Adrenal gland (tissue), 5 donors: ENCODE measurements at regions not wholly inside any gene's neighbourhood (a gene's known extent, or its start where the extent isn't known, plus 50 kb on each side); places are given as distances from the start of the nearest gene placed in this dataset.

Source experiments
- POLR2A ChIP-seq, 2 donors: fragments of 450-650 bp; IDR thresholded peaks; one replicate each; pipeline ENCODE4 v1.6.1; 2017; ENCODE audit warnings: antibody characterized with exemption in 2 of 2, mild to moderate bottlenecking in 2 of 2, moderate library complexity in 1 of 2
- TF ChIP-seq, protein P1 (sequence below), 6 experiments: fragments of 450-650 bp in 4 of 6; fragments of 200-600 bp in 2 of 6; sonication (generic) in 1 of 6; IDR thresholded peaks; 1 replicate in 5 of 6; 2 replicates in 1 of 6; pipeline versions ENCODE4 v1.5.1 to v1.8.0; 2016 to 2021; ENCODE audit warnings: antibody characterized with exemption in 6 of 6, mild to moderate bottlenecking in 2 of 6, moderate library complexity in 1 of 6
- donor health status: DM: no; HTN: no; CAD: no.

DNA sequence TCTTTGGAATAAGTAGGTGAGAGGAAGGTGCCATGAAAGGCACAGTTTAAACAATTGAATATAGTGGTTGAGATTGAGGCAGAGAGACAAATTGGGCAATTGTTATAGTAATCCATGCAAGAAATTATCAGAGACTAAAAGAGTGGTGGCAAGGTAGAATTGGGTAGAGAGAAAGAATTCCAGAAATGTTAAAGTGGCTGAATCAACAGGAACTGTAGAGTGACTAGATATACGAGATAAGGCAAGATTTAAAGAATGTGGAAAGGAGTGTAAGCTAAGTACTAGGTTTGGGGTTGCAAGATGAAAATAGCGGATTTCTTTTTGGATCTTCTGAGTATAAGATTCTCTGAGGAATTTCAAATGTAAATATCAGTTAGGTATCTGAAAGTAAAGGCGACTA is 285.2 kb downstream of the DMRTA1 start:
- TF ChIP-seq, protein P1, sequence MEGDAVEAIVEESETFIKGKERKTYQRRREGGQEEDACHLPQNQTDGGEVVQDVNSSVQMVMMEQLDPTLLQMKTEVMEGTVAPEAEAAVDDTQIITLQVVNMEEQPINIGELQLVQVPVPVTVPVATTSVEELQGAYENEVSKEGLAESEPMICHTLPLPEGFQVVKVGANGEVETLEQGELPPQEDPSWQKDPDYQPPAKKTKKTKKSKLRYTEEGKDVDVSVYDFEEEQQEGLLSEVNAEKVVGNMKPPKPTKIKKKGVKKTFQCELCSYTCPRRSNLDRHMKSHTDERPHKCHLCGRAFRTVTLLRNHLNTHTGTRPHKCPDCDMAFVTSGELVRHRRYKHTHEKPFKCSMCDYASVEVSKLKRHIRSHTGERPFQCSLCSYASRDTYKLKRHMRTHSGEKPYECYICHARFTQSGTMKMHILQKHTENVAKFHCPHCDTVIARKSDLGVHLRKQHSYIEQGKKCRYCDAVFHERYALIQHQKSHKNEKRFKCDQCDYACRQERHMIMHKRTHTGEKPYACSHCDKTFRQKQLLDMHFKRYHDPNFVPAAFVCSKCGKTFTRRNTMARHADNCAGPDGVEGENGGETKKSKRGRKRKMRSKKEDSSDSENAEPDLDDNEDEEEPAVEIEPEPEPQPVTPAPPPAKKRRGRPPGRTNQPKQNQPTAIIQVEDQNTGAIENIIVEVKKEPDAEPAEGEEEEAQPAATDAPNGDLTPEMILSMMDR (IDR thresholded peaks at IDR 0.05), result no peak
- TF ChIP-seq POLR2A (IDR thresholded peaks at IDR 0.05), result no peak
